Liver (tissue), 8 donors: ENCODE measurements at regions not wholly inside any gene's neighbourhood (a gene's known extent, or its start where the extent isn't known, plus 50 kb on each side); places are given as distances from the start of the nearest gene placed in this dataset.

Experiments
- DNase-seq: peaks from one replicate; pipeline ENCODE4 v3.0.0-alpha.2; 2017; ENCODE audit warnings: low spot score
- H3K27ac ChIP-seq, 2 donors: one replicate each; pipeline ENCODE4 v1.7.0; 2013; ENCODE audit warnings: inconsistent platforms in 2 of 2, low read length in 2 of 2, control low read depth in 1 of 2, low read depth in 1 of 2, mild to moderate bottlenecking in 1 of 2
- H3K27me3 ChIP-seq, 4 donors: one replicate each; pipeline versions ENCODE4 v1.6.1 to v1.7.0; 2013; ENCODE audit warnings: low read length in 3 of 4, inconsistent platforms in 1 of 4, mild to moderate bottlenecking in 1 of 4, moderate library complexity in 1 of 4; ENCODE audit not compliant: control insufficient read depth in 4 of 4, insufficient read depth in 4 of 4
- H3K36me3 ChIP-seq, 4 donors: one replicate each; pipeline versions ENCODE4 v1.6.1 to v1.7.0; 2013; ENCODE audit warnings: low read length in 3 of 4, mild to moderate bottlenecking in 3 of 4, low read depth in 1 of 4, moderate library complexity in 1 of 4; ENCODE audit not compliant: control insufficient read depth in 4 of 4, insufficient read depth in 3 of 4
- H3K4me1 ChIP-seq, 4 donors: one replicate each; pipeline versions ENCODE4 v1.6.1 to v1.7.0; 2013; ENCODE audit warnings: low read length in 3 of 4, mild to moderate bottlenecking in 3 of 4, moderate library complexity in 1 of 4; ENCODE audit not compliant: control insufficient read depth in 4 of 4, insufficient read depth in 4 of 4
- H3K4me3 ChIP-seq, 3 donors: one replicate each; pipeline versions ENCODE4 v1.6.1 to v1.7.0; 2013; ENCODE audit warnings: low read length in 3 of 3, control low read depth in 1 of 3, low read depth in 1 of 3, mild to moderate bottlenecking in 1 of 3
- H3K9ac ChIP-seq, 2 donors: one replicate each; pipeline ENCODE4 v1.7.0; 2013; ENCODE audit warnings: low read length in 2 of 2, mild to moderate bottlenecking in 2 of 2, moderate library complexity in 2 of 2, control low read depth in 1 of 2, low read depth in 1 of 2
- H3K9me3 ChIP-seq, 4 donors: one replicate each; pipeline versions ENCODE4 v1.6.1 to v1.7.0; 2013; ENCODE audit warnings: low read length in 3 of 4; ENCODE audit not compliant: control insufficient read depth in 4 of 4
- ATF3 ChIP-seq: IDR thresholded peaks from 2 replicates; pipeline ENCODE4 v1.6.1; 2016; ENCODE audit warnings: antibody characterized with exemption
- CTCF ChIP-seq: fragments of 150-350 bp; IDR thresholded peaks from 2 replicates; pipeline ENCODE4 v1.5.1; 2017; ENCODE audit warnings: improper control_type of control experiment, low read depth, low read length; ENCODE audit not compliant: missing input control
- FOXA1 ChIP-seq: IDR thresholded peaks from 2 replicates; pipeline ENCODE4 v1.6.1; 2016; ENCODE audit warnings: antibody characterized with exemption
- FOXA2 ChIP-seq: IDR thresholded peaks from 2 replicates; pipeline ENCODE4 v1.6.1; 2016; ENCODE audit warnings: antibody characterized with exemption
- GABPA ChIP-seq, 2 donors: IDR thresholded peaks in 1 of 2; conservative IDR thresholded peaks in 1 of 2; 2 replicates each; pipeline ENCODE4 v1.6.1; 2016; ENCODE audit warnings: antibody characterized with exemption in 2 of 2, mild to moderate bottlenecking in 1 of 2, moderate library complexity in 1 of 2
- HNF4A ChIP-seq, 2 donors: conservative IDR thresholded peaks; 2 replicates each; pipeline ENCODE4 v1.6.1; 2016; ENCODE audit warnings: antibody characterized with exemption in 2 of 2, mild to moderate bottlenecking in 2 of 2
- HNF4G ChIP-seq: IDR thresholded peaks from 2 replicates; pipeline ENCODE4 v1.6.1; 2016; ENCODE audit warnings: antibody characterized with exemption
- JUND ChIP-seq, 2 donors: IDR thresholded peaks; 2 replicates each; pipeline ENCODE4 v1.6.1; 2016; ENCODE audit warnings: antibody characterized with exemption in 2 of 2
- MAX ChIP-seq: IDR thresholded peaks from 2 replicates; pipeline ENCODE4 v1.6.1; 2016; ENCODE audit warnings: antibody characterized with exemption
- NR2F2 ChIP-seq: IDR thresholded peaks from 2 replicates; pipeline ENCODE4 v1.6.1; 2016; ENCODE audit warnings: antibody characterized with exemption
- RAD21 ChIP-seq, 2 donors: IDR thresholded peaks; 2 replicates each; pipeline ENCODE4 v1.6.1; 2016; ENCODE audit warnings: antibody characterized with exemption in 2 of 2, mild to moderate bottlenecking in 2 of 2
- REST ChIP-seq: IDR thresholded peaks from 2 replicates; pipeline ENCODE4 v1.6.1; 2016; ENCODE audit warnings: antibody characterized with exemption, mild to moderate bottlenecking
- RXRA ChIP-seq, 2 donors: IDR thresholded peaks; 2 replicates each; pipeline ENCODE4 v1.6.1; 2017 to 2018; ENCODE audit warnings: antibody characterized with exemption in 2 of 2, mild to moderate bottlenecking in 1 of 2
- SP1 ChIP-seq: IDR thresholded peaks from 2 replicates; pipeline ENCODE4 v1.6.1; 2018; ENCODE audit warnings: antibody characterized with exemption, mild to moderate bottlenecking
- TAF1 ChIP-seq: conservative IDR thresholded peaks from 2 replicates; pipeline ENCODE4 v1.6.1; 2016; ENCODE audit warnings: antibody characterized with exemption, mild to moderate bottlenecking
- YY1 ChIP-seq: IDR thresholded peaks from 2 replicates; pipeline ENCODE4 v1.6.1; 2016; ENCODE audit warnings: antibody characterized with exemption, mild to moderate bottlenecking
- ZBTB33 ChIP-seq: IDR thresholded peaks from 2 replicates; pipeline ENCODE4 v1.6.1; 2016; ENCODE audit warnings: antibody characterized with exemption
- WGBS: extraction: QIAGEN DNeasy Blood & Tissue Kit; methylation state at CpG from one replicate; pipeline ENCODE4 v1.1.7; 2013; 5-methylcytosine and 5-hydroxymethylcytosine counted together
- donor health status: healthy.
- donor health status: healthy.
- donor health status: healthy.
- donor health status: healthy.
- donor health status: healthy.

- H3K4me3 ChIP-seq, result no peak overlapping the region
- peaks cover 0 to 4% (median 2%) of the 10 kb centered on the region in 4 donors for H3K9me3 ChIP-seq
- H3K27ac ChIP-seq, result no peak overlapping the region
- H3K4me1 ChIP-seq, result no peaks in the 10 kb centered on the region
- H3K27me3 ChIP-seq, result no peaks in the 10 kb centered on the region
- no peak overlapping the region for H3K9ac ChIP-seq
- 41% methylated on average over 3 of the region's 3 CpGs for WGBS
- no peak for DNase-seq
- no peaks in the 10 kb centered on the region for H3K36me3 ChIP-seq
- TF ChIP-seq FOXA2 (no peak), TAF1 (no peak), REST (no peak), FOXA1 (no peak), HNF4A (conservative IDR thresholded peaks at IDR 0.05) (no peak), RXRA (IDR thresholded peaks at IDR 0.05) (no peak), GABPA (IDR thresholded peaks at IDR 0.05 in 1 of 2, conservative IDR thresholded peaks at IDR 0.05 in 1 of 2) (no peak), MAX (no peak), ZBTB33 (no peak), RAD21 (IDR thresholded peaks at IDR 0.05) (no peak), SP1 (no peak), NR2F2 (no peak), ATF3 (no peak), JUND (IDR thresholded peaks at IDR 0.05) (no peak), HNF4G (no peak), CTCF (no peak), YY1 (no peak)
These were observed 53.9 kb upstream of the PWP1 start for GRCh38 chr12:107631715-107632114.

- H3K36me3 ChIP-seq, result no peaks in the 10 kb centered on the region
- no peaks in the 10 kb centered on the region for H3K4me1 ChIP-seq
- WGBS, result 72% methylated on average over 5 of the region's 5 CpGs
- TF ChIP-seq FOXA2 (no peak), TAF1 (no peak), YY1 (no peak), NR2F2 (no peak), ZBTB33 (no peak), SP1 (no peak)
- no peak overlapping the region for H3K9ac ChIP-seq
- H3K4me3 ChIP-seq, result no peak overlapping the region
- H3K9me3 ChIP-seq, result peaks cover 0 to 4% (median 2%) of the 10 kb centered on the region in 4 donors
- H3K27ac ChIP-seq, result no peak overlapping the region
- H3K27me3 ChIP-seq, result no peaks in the 10 kb centered on the region
- no peak for DNase-seq
These were observed 53.4 kb upstream of the PWP1 start for GRCh38 chr12:107632246-107632645.
